DOHH2 (cell line): ENCODE measurements at regions not wholly inside any gene's neighbourhood (a gene's known extent, or its start where the extent isn't known, plus 50 kb on each side); places are given as distances from the start of the nearest gene placed in this dataset.

Experiments used
- EZH2phosphoT487 ChIP-seq: fragments of 200-600 bp; sonication (generic); IDR thresholded peaks from 2 replicates; pipeline ENCODE4 v1.6.1; 2017; ENCODE audit warnings: borderline replicate concordance, mild to moderate bottlenecking, antibody characterized with exemption, low read length, moderate library complexity, mixed read lengths
- TF ChIP-seq, protein P1 (sequence below): fragments of 200-600 bp; sonication (generic); IDR thresholded peaks from one replicate; pipeline ENCODE4 v1.5.1; 2014; ENCODE audit warnings: antibody characterized with exemption, mild to moderate bottlenecking, low read depth, low read length; ENCODE audit not compliant: poor library complexity, severe bottlenecking

DNA sequence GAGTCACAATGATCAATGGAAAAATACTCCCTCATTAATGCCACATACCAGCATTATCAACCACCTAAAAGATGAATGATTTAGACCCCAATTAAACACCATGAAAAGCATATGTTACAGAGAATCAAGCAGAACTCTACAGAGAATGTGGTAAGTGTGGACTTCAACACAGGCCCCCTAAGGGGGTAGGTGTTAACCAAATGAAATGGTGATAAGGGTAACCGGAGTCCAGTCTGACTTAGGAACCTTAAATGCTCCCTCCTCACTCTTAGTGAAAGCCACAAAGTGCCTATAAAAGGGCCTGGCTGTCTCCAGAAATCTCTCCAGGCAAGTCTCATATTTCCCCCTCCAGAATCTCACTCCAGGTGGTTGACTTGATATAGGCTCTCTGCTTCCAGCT is 149.2 kb upstream of the FOXD3 start:
- TF ChIP-seq, protein P1, sequence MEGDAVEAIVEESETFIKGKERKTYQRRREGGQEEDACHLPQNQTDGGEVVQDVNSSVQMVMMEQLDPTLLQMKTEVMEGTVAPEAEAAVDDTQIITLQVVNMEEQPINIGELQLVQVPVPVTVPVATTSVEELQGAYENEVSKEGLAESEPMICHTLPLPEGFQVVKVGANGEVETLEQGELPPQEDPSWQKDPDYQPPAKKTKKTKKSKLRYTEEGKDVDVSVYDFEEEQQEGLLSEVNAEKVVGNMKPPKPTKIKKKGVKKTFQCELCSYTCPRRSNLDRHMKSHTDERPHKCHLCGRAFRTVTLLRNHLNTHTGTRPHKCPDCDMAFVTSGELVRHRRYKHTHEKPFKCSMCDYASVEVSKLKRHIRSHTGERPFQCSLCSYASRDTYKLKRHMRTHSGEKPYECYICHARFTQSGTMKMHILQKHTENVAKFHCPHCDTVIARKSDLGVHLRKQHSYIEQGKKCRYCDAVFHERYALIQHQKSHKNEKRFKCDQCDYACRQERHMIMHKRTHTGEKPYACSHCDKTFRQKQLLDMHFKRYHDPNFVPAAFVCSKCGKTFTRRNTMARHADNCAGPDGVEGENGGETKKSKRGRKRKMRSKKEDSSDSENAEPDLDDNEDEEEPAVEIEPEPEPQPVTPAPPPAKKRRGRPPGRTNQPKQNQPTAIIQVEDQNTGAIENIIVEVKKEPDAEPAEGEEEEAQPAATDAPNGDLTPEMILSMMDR, result no peak
- TF ChIP-seq EZH2phosphoT487, result no peak
